NCI-H1436 (cell line): ENCODE measurements at regions not wholly inside any gene's neighbourhood (a gene's known extent, or its start where the extent isn't known, plus 50 kb on each side); places are given as distances from the start of the nearest gene placed in this dataset.
"Not testable (repeated sequence)": the region's sequence is repeated elsewhere in the genome, so short reads cannot be mapped to it uniquely, and the experiment has no call there.

Source experiments
- DNase-seq: peaks from one replicate; lab custom pipeline; 2025; lab: John Stamatoyannopoulos, UW

DNA sequence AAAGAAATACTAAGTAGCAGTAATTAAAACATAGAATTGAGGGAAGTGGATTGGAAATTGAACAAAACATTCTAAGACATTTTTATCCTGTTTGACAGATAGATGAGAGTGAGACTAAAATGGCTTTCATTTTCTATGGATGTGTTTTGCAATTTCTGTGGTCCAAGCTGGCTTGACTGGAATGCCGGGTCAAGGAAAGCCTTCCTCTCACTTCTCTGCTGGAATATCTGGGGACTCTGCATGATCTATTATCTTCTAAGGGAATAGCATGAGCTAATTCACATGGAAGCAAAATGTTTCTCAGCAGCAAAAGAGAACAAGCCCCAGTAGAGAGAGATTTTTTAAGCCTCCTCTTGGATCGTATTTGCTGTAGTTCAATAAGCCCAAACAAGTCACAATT, 407.9 kb upstream of the ATXN7L3B start:
- DNase-seq, result no peak

GRCh38 chr12:74144396-74144795, 393.2 kb upstream of the ATXN7L3B start:
- no peak for DNase-seq

DNA sequence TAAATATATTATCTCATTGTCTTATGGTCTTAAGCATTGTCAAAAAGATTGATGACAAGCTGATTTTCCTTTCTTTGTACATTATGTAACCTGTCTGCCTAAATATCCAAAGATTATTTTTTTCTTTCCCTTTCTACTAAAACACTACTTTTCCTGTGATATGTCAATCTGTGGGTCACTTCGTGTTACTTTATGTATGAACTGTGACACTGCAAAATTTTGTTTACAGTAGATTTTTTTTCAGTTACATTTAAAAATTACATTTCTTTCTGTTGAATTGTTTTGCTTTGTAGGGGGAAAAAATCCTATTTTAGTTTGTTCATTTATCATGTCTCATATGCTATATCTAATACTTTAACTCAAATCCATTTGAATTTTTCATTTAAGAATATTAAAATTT, 392.3 kb upstream of the ATXN7L3B start:
- DNase-seq, result no peak

GRCh38 chr12:74148849-74149248, 388.8 kb upstream of the ATXN7L3B start:
- DNase-seq, result no peak

DNA sequence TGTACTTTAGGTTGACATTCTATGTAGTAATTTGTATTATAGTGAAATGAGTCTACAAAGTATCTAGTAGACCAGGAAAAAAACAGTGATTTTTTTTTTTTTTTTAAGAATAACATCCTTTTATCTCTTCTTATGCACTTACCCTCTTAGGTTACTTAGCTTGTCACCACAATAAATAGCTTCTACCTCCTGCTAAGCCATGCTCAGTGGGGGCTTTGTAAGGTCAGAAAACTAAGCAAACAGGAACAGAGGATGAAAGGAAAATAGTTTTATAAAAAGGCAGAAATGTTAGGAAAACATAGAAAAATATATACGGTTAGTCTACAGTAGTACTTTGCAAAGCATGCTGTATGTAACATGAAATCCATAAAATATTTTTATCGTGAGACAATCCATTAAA, 385.3 kb upstream of the ATXN7L3B start:
- no peak for DNase-seq

DNA sequence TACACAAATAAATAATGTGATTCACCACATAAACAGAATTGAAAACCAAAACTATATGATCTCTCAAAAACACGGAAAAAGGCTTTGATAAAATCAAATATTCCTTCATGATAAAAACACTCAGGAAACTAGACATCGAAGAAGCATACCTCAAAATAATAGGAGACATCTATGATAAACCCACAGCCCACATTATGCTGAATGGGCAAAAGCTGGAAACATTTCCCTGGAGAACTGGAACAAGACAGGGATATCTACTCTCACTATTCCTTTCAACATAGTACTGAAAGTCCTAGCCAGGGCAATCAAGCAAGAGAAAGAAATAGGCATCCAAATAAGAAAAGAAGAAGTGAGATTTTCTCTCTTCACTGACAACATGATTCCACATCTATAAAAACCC, 371.5 kb upstream of the ATXN7L3B start:
- DNase-seq, result no peak

DNA sequence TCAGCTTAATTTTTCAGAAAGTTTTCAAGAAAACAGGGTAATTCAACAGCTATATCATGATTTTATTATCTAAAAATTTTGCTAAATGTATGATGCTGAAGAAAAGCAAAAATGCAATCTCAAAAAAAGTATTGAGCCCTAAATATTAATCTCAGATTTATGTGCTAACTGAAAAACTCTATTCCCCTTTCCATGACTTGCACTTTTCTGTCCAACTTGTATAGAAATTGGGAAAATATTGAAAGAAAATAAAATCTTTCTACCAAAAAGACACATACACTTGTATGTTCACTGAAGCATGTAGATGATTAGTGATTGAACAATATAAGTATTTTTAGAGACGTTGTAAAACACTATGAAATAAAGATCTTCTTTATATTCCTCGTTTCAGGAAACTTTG, 368.0 kb upstream of the ATXN7L3B start:
- DNase-seq, result no peak

- DNase-seq, result no peak
Observed at GRCh38 chr12:74170645-74171477, 366.8 kb upstream of the ATXN7L3B start.

GRCh38 chr12:74171478-74171909, 366.1 kb upstream of the ATXN7L3B start:
- DNase-seq, result no peak

DNA sequence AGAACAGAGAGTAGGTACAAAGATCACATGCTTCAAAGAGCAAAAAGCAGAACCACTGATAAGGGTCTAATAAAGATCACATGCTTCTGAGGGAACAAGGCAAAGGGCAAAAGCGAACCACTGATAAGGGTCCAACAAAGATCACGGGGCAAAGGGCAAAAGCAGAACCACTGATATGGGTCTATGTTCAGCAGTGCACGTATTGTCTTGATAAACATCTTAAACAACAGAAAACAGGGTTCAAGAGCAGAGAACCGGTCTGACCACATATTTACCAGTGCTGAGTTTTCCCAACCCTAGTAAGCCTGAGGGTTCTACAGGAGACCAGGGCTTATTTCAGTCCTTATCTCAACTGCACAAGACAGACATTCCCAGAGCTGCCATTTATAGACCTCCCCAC, 362.7 kb upstream of the ATXN7L3B start:
- DNase-seq, result not testable (repeated sequence)

- no peak for DNase-seq
Observed at GRCh38 chr12:74185360-74185759, 352.3 kb upstream of the ATXN7L3B start.

- no peak for DNase-seq
Observed at GRCh38 chr12:74193191-74193590, 344.4 kb upstream of the ATXN7L3B start.

DNA sequence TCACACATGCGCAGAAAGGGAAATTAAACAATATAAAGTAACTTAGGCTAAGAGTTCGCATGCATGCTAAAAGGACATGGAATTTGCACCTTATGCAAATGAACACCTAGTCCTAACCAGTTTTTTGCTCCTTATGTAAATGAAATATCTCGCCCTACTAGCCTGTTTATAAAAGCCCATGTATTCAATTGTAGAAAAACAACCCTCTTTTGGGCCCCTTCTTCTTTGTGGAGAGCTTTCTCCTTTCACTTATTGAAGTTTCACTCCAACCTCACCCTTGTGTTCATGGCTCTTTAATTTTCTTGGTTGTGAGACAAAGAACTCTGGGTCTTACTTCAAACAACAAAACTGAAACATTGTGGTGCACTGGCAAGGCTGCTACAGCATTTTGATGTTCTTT, 333.4 kb upstream of the ATXN7L3B start:
- DNase-seq, result no peak

- no peak for DNase-seq
Observed at GRCh38 chr12:74227846-74228545, 309.6 kb upstream of the ATXN7L3B start.

GRCh38 chr12:74229671-74230070, 308.0 kb upstream of the ATXN7L3B start:
- no peak for DNase-seq

- DNase-seq, result no peak
Observed at GRCh38 chr12:74235342-74235741, 302.3 kb upstream of the ATXN7L3B start.

- DNase-seq, result no peak
Observed at GRCh38 chr12:74241341-74241740, 296.3 kb upstream of the ATXN7L3B start.

- no peak for DNase-seq
Observed at GRCh38 chr12:74242088-74242487, 295.5 kb upstream of the ATXN7L3B start.

GRCh38 chr12:74245458-74245857, 292.2 kb upstream of the ATXN7L3B start:
- DNase-seq, result no peak

DNA sequence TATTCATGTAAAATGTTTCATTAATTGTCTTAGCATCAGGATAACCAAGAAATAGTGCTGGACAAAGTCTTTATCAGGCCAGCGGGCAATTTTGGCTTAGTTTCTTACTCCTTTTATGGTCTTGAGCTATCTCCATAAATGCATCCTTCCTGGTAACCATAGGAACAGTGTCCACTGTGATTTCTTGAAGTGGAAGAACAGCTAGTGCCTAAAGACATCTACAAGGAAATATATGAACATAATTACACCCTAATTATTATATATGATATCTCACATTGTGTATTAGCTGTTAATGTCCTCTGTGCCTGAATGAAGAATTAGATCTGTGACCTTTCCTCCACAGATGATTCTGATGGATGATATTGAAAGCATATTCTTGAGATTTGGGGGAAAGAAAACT, 286.7 kb upstream of the ATXN7L3B start:
- no peak for DNase-seq

GRCh38 chr12:74253826-74254225, 283.8 kb upstream of the ATXN7L3B start:
- not testable (repeated sequence) for DNase-seq

- DNase-seq, result no peak
Observed at GRCh38 chr12:74254784-74255183, 282.9 kb upstream of the ATXN7L3B start.

- no peak for DNase-seq
Observed at GRCh38 chr12:74259199-74259598, 278.4 kb upstream of the ATXN7L3B start.
